BLaER1 (cell line): ENCODE measurements at regions not wholly inside any gene's neighbourhood (a gene's known extent, or its start where the extent isn't known, plus 50 kb on each side); places are given as distances from the start of the nearest gene placed in this dataset.
"Not testable (repeated sequence)": the region's sequence is repeated elsewhere in the genome, so short reads cannot be mapped to it uniquely, and the experiment has no call there.

ENCODE experiments used
- H3K27ac ChIP-seq: shearing (Covaris generic); formaldehyde crosslinking; 2 replicates; pipeline ENCODE4 v1.8.1; 2022
- H3K27me3 ChIP-seq: shearing (Covaris generic); formaldehyde crosslinking; 2 replicates; pipeline ENCODE4 v1.8.1; 2022
- H3K36me3 ChIP-seq: shearing (Covaris generic); formaldehyde crosslinking; 2 replicates; pipeline ENCODE4 v1.8.1; 2022
- H3K4me1 ChIP-seq: shearing (Covaris generic); formaldehyde crosslinking; 2 replicates; pipeline ENCODE4 v1.8.1; 2022
- H3K4me2 ChIP-seq: shearing (Covaris generic); formaldehyde crosslinking; 2 replicates; pipeline ENCODE4 v1.8.1; 2022
- H3K4me3 ChIP-seq: shearing (Covaris generic); formaldehyde crosslinking; 2 replicates; pipeline ENCODE4 v1.8.1; 2022
- H3K9ac ChIP-seq: shearing (Covaris generic); formaldehyde crosslinking; 2 replicates; pipeline ENCODE4 v1.8.1; 2022
- H3K9me3 ChIP-seq: shearing (Covaris generic); formaldehyde crosslinking; 2 replicates; pipeline ENCODE4 v1.8.1; 2022
- H4K20me1 ChIP-seq: shearing (Covaris generic); formaldehyde crosslinking; 2 replicates; pipeline ENCODE4 v1.8.1; 2022
- Cebpa-rat ChIP-seq: shearing (Covaris generic); IDR thresholded peaks from 2 replicates; pipeline ENCODE4 v1.8.1; 2022

- Histone ChIP-seq H3K27me3 (no peaks in the 10 kb centered on the region), H3K9me3 (peaks cover 8% of the 10 kb centered on the region), H3K36me3 (no peaks in the 10 kb centered on the region), H3K4me2 (no peak overlapping the region), H3K4me3 (no peak overlapping the region), H3K4me1 (no peaks in the 10 kb centered on the region), H3K9ac (no peak overlapping the region), H3K27ac (no peak overlapping the region), H4K20me1 (no peaks in the 10 kb centered on the region)
- no peak for TF ChIP-seq Cebpa-rat
These were observed 600.5 kb downstream of the SATB2 start for GRCh38 chr2:198857246-198857645.

DNA sequence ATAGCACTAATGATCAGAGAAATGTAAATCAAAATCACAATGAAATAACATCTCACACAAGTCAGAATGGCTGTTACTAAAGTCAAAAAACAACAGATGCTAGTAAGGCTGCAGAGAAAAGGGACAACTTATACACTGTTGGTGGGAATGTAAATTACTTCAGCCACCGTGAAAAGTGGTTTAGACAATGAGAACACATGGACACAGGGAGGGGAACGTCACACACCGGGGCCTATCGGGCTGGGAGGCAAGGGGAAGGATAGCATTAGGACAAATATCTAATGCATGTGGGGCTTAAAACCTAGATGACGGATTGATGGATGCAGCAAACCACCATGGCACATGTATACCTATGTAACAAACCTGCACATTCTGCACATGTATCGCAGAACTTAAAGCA, 602.0 kb downstream of the SATB2 start:
- H3K9me3 ChIP-seq, H3K36me3 ChIP-seq, H3K4me2 ChIP-seq, H3K27me3 ChIP-seq, H3K4me3 ChIP-seq, H3K4me1 ChIP-seq, H3K27ac ChIP-seq, H4K20me1 ChIP-seq, H3K9ac ChIP-seq: not testable (repeated sequence)

DNA sequence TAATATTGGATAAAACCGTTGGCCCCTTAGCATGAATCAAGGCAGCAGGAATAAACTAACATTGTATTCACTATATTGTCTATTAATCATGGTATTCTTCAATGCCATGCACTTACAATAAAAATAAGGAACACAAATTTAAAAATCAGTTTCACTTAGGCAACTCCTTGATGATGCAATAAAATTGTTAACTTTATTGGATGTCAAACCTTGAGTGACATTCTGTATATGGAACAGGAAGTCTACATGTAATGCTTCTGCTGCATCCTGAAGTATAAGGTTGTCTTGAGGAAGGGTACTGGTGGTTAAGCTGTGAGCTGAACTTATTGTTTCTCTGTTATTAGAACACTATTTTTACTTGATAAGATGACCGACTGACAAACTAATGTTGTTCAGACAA, 605.5 kb downstream of the SATB2 start:
- H3K36me3 ChIP-seq, result no peaks in the 10 kb centered on the region
- H3K4me2 ChIP-seq, result no peak overlapping the region
- no peaks in the 10 kb centered on the region for H3K4me1 ChIP-seq
- no peaks in the 10 kb centered on the region for H3K27me3 ChIP-seq
- TF ChIP-seq Cebpa-rat, result no peak
- no peak overlapping the region for H3K9ac ChIP-seq
- H4K20me1 ChIP-seq, result no peaks in the 10 kb centered on the region
- no peak overlapping the region for H3K27ac ChIP-seq
- no peak overlapping the region for H3K4me3 ChIP-seq
- no peaks in the 10 kb centered on the region for H3K9me3 ChIP-seq

DNA sequence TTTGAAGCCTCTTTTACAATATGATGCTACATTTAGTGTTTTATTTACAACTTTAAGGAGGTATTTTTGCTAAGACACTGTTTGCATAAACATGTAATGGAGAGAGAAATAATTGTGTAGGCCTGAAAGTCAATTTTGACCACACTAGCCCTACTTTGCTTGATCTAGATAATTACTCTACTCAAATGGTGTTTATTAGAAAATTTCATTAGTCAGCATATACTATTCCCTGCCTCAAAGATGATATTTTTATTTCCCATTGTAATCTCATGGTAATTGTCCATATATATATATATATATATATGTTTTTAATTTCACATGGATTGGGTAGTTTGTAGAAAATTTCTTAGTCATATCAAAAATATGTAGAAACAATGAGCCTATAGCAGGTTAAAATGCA, 632.2 kb downstream of the SATB2 start:
- Histone ChIP-seq H3K4me1 (no peaks in the 10 kb centered on the region), H3K27ac (no peak overlapping the region), H3K4me2 (no peak overlapping the region), H4K20me1 (no peaks in the 10 kb centered on the region), H3K27me3 (no peaks in the 10 kb centered on the region), H3K9ac (no peak overlapping the region), H3K9me3 (peaks cover 8% of the 10 kb centered on the region; the same call in 1 of the 2 replicates), H3K36me3 (no peaks in the 10 kb centered on the region), H3K4me3 (no peak overlapping the region)
- TF ChIP-seq Cebpa-rat, result no peak

DNA sequence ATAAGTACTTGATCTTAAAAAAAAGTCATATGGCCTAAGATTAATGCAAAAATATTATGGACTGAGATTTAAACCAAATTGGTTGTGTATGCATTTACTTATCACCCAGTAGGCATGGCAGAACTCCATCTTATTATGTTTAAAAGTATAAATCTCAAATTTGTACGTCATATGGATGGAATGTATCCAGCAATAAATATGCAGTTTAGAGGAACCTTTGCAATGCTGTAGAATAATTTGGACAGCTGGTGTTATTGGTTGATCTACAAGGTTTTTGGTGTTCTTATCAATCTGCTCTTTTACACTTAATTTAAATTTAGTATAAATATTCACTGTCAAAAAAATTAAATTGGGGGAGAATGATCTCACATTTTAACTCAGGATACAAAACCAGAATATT, 640.2 kb downstream of the SATB2 start:
- H4K20me1 ChIP-seq, result no peaks in the 10 kb centered on the region
- H3K27me3 ChIP-seq, result no peaks in the 10 kb centered on the region
- TF ChIP-seq Cebpa-rat, result no peak

DNA sequence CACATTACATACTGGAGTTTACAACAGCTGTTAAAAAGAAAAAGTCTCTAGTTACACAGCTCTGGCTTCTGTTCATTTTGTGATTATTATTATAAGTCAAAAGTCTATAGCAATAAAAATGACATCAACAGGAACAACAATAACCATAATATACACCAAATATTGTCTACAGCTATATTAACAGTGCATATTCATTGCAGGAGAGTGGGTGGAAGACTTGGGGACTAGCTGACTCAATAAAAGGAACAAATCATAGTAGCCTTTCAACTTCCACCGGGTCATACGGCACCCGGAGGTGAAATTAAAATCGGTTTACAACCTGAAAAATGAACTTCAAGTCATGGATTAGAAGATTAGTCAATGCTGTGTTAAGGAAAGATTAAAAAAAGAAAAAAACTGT, 642.1 kb downstream of the SATB2 start:
- Histone ChIP-seq H3K27me3 (no peaks in the 10 kb centered on the region), H3K27ac (no peak overlapping the region), H3K9ac (no peak overlapping the region), H3K9me3 (no peaks in the 10 kb centered on the region), H3K36me3 (no peaks in the 10 kb centered on the region), H4K20me1 (no peaks in the 10 kb centered on the region), H3K4me2 (no peak overlapping the region), H3K4me3 (no peak overlapping the region), H3K4me1 (no peaks in the 10 kb centered on the region)
- TF ChIP-seq Cebpa-rat, result no peak

More for the DNA sequence above, 640.2 kb downstream of the SATB2 start:
- Histone ChIP-seq H3K9me3 (no peaks in the 10 kb centered on the region), H3K4me3 (no peak overlapping the region), H3K9ac (no peak overlapping the region), H3K4me2 (no peak overlapping the region), H3K36me3 (no peaks in the 10 kb centered on the region), H3K27ac (no peak overlapping the region), H3K4me1 (no peaks in the 10 kb centered on the region)

- Histone ChIP-seq H3K27me3 (no peaks in the 10 kb centered on the region), H3K4me2 (no peak overlapping the region), H3K36me3 (no peaks in the 10 kb centered on the region), H3K27ac (no peak overlapping the region), H3K4me1 (no peaks in the 10 kb centered on the region), H3K4me3 (no peak overlapping the region), H3K9ac (no peak overlapping the region), H3K9me3 (no peaks in the 10 kb centered on the region), H4K20me1 (no peaks in the 10 kb centered on the region)
- no peak for TF ChIP-seq Cebpa-rat
These were observed 646.5 kb downstream of the SATB2 start for GRCh38 chr2:198811198-198811597.

DNA sequence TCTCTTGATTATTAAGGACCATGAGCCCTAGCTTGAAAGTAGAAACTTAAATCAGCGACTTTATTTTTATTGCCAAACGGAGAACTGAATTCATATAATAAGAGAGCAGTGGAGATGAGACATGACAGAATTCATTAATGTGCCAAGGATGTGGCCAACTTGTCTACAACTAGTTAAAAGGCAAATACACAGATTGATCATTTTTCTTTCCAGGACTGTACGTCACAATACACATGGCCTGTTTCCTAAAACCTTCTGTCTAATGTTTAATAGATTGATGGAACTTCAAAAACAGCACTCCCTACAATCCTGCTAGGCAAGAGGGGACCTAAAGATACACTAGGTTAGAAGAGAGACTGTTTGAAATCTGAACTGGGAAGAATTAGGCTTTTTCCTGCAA, 647.8 kb downstream of the SATB2 start:
- no peaks in the 10 kb centered on the region for H3K9me3 ChIP-seq
- no peak overlapping the region for H3K27ac ChIP-seq
- no peaks in the 10 kb centered on the region for H3K36me3 ChIP-seq
- no peaks in the 10 kb centered on the region for H3K27me3 ChIP-seq
- no peaks in the 10 kb centered on the region for H4K20me1 ChIP-seq
- H3K4me2 ChIP-seq, result no peak overlapping the region
- TF ChIP-seq Cebpa-rat, result no peak
- H3K9ac ChIP-seq, result no peak overlapping the region
- H3K4me3 ChIP-seq, result no peak overlapping the region
- no peaks in the 10 kb centered on the region for H3K4me1 ChIP-seq

DNA sequence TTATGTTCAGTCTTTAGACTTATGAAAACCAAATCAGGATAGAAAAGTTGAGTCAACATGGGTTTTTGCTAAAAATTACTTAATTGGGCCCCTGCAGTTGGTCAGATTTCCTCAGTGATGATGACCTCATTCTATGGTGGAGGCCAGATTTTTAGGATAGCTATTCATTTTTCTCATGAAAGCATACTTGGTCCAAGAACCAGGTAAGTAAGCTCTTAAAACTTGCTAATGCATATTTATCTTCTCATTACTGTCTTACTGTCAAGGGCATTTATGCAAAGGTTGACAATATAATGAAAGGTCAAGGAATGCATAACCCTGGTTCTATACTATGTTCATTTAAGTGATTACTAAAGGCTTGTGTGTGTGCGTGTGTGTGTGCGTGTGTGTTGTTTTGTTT, 650.6 kb downstream of the SATB2 start:
- Histone ChIP-seq H3K27ac (no peak overlapping the region), H3K9me3 (no peaks in the 10 kb centered on the region), H3K4me2 (no peak overlapping the region), H3K4me1 (no peaks in the 10 kb centered on the region), H3K9ac (no peak overlapping the region), H4K20me1 (no peaks in the 10 kb centered on the region), H3K27me3 (no peaks in the 10 kb centered on the region), H3K36me3 (no peaks in the 10 kb centered on the region), H3K4me3 (no peak overlapping the region)
- TF ChIP-seq Cebpa-rat, result no peak

GRCh38 chr2:198795419-198795818, 662.3 kb downstream of the SATB2 start:
- no peak overlapping the region for H3K4me2 ChIP-seq
- H3K9me3 ChIP-seq, result no peaks in the 10 kb centered on the region
- no peaks in the 10 kb centered on the region for H4K20me1 ChIP-seq
- H3K4me3 ChIP-seq, result no peak overlapping the region
- no peaks in the 10 kb centered on the region for H3K4me1 ChIP-seq
- no peak overlapping the region for H3K27ac ChIP-seq
- TF ChIP-seq Cebpa-rat, result no peak
- H3K27me3 ChIP-seq, result no peaks in the 10 kb centered on the region
- no peaks in the 10 kb centered on the region for H3K36me3 ChIP-seq
- no peak overlapping the region for H3K9ac ChIP-seq

DNA sequence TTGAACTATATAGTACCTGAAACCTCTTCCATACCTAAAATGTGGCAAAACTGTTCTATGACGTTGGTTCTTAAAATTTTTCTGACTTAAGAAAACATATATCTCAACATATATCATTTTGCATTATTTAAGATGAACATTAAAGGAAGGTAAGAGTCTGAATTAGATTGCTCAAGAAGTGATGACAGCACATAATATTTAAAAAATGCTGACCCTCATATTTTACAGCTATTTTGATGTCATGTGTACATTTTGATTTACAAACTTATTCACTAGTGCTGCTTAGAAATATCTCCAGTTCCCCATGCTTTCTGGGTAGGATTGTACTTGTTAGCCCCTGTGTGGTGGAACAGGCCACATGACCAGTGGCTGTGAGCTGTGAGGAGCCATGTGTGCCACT, 666.1 kb downstream of the SATB2 start:
- H3K36me3 ChIP-seq, result no peaks in the 10 kb centered on the region
- H3K9me3 ChIP-seq, result no peaks in the 10 kb centered on the region
- H3K4me1 ChIP-seq, result peaks cover 5% of the 10 kb centered on the region; the same call in 1 of the 2 replicates
- no peak for TF ChIP-seq Cebpa-rat
- no peaks in the 10 kb centered on the region for H3K27me3 ChIP-seq
- H4K20me1 ChIP-seq, result no peaks in the 10 kb centered on the region
- H3K9ac ChIP-seq, result no peak overlapping the region
- no peak overlapping the region for H3K27ac ChIP-seq
- H3K4me2 ChIP-seq, result no peak overlapping the region
- no peak overlapping the region for H3K4me3 ChIP-seq
